MM.1S (cell line): ENCODE measurements at regions not wholly inside any gene's neighbourhood (a gene's known extent, or its start where the extent isn't known, plus 50 kb on each side); places are given as distances from the start of the nearest gene placed in this dataset.

ENCODE experiments used
- CTCF ChIP-seq: fragments of 300-600 bp; sonication (generic); IDR thresholded peaks from 2 replicates; pipeline ENCODE4 v1.5.1; 2016; ENCODE audit warnings: antibody characterized with exemption, low read length, mixed read lengths
- EZH2phosphoT487 ChIP-seq: fragments of 300-600 bp; sonication (generic); IDR thresholded peaks from 2 replicates; pipeline ENCODE4 v1.6.1; 2018; ENCODE audit warnings: antibody characterized with exemption, low read length

GRCh38 chr5:167147879-167148278, 1143.6 kb upstream of the WWC1 start:
- TF ChIP-seq CTCF (no peak), EZH2phosphoT487 (no peak)
